Activated T-helper 1 cell treated with anti-CD3 and anti-CD28 coated beads, Interleukin-12 subunit alpha, Interleukin-12 subunit beta, Interleukin-2, Interleukin-4 antibody, amounts not matched to agents 30 ng/mL and 10 ng/mL and 1 ng/mL, durations not matched to agents 14 hours and 24 hours and 36 hours (primary cell): ENCODE measurements at regions not wholly inside any gene's neighbourhood (a gene's known extent, or its start where the extent isn't known, plus 50 kb on each side); places are given as distances from the start of the nearest gene placed in this dataset.
"Not testable (repeated sequence)": the region's sequence is repeated elsewhere in the genome, so short reads cannot be mapped to it uniquely, and the experiment has no call there.

Experiments used
- DNase-seq: peaks from one replicate; pipeline ENCODE4 v3.0.0; 2021; ENCODE audit warnings: low spot score
- H3K27ac Mint-ChIP-seq: one replicate; pipeline ENCODE4 v1.8.0; 2021; ENCODE audit warnings: mild to moderate bottlenecking, mixed read lengths
- H3K27me3 Mint-ChIP-seq: one replicate; pipeline ENCODE4 v1.8.0; 2022; ENCODE audit warnings: mild to moderate bottlenecking, moderate library complexity, mixed read lengths; ENCODE audit not compliant: insufficient read depth
- H3K36me3 Mint-ChIP-seq: one replicate; pipeline ENCODE4 v1.8.0; 2021; ENCODE audit warnings: low read depth, mixed read lengths
- H3K4me1 Mint-ChIP-seq: one replicate; pipeline ENCODE4 v1.8.0; 2021; ENCODE audit warnings: low read depth, mixed read lengths
- H3K4me3 Mint-ChIP-seq: one replicate; pipeline ENCODE4 v1.8.0; 2021; ENCODE audit warnings: mild to moderate bottlenecking, moderate library complexity, mixed read lengths
- H3K9me3 Mint-ChIP-seq: one replicate; pipeline ENCODE4 v1.8.0; 2021; ENCODE audit warnings: mixed read lengths
- intact Hi-C: fragments of 100-400 bp; cut with micrococcal nuclease; formaldehyde crosslinking; loops from one replicate; pipeline ENCODE4 v1.15.1; 2024

GRCh38 chr9:129551393-129551973, 69.4 kb downstream of the C9orf50 start:
- Mint-ChIP-seq H3K27me3 (peaks cover 44% of the 10 kb centered on the region), H3K36me3 (peaks cover 3% of the 10 kb centered on the region)

GRCh38 chr9:129550977-129551376, 69.9 kb downstream of the C9orf50 start:
- H3K4me1 Mint-ChIP-seq: peaks cover 11% of the 10 kb centered on the region
- DNase-seq, intact Hi-C loops, H3K27ac Mint-ChIP-seq, H3K36me3 Mint-ChIP-seq, H3K9me3 Mint-ChIP-seq: not testable (repeated sequence)
- H3K4me3 Mint-ChIP-seq: peak overlapping the region; percentile 72
- peaks cover 44% of the 10 kb centered on the region for H3K27me3 Mint-ChIP-seq

More at GRCh38 chr9:129551393-129551973, 69.4 kb downstream of the C9orf50 start:
- Mint-ChIP-seq H3K4me1 (peaks cover 11% of the 10 kb centered on the region), H3K27ac (no peak overlapping the region), H3K9me3 (no peaks in the 10 kb centered on the region), H3K4me3 (no peak overlapping the region)
- intact Hi-C loops: no loop called here
- DNase-seq: no peak

- peaks cover 11% of the 10 kb centered on the region for H3K4me1 Mint-ChIP-seq
- DNase-seq: no peak
- intact Hi-C loops: no loop called here
- H3K4me3 Mint-ChIP-seq: peak overlapping the region; percentile 72
- H3K27ac Mint-ChIP-seq: no peak overlapping the region
- peaks cover 3% of the 10 kb centered on the region for H3K36me3 Mint-ChIP-seq
- no peaks in the 10 kb centered on the region for H3K9me3 Mint-ChIP-seq
- H3K27me3 Mint-ChIP-seq: peaks cover 47% of the 10 kb centered on the region
Measured at GRCh38 chr9:129550199-129550839, 70.6 kb downstream of the C9orf50 start.

- Mint-ChIP-seq H3K27me3 (peaks cover 53% of the 10 kb centered on the region), H3K36me3 (peaks cover 3% of the 10 kb centered on the region)
- intact Hi-C loops: no loop called here
Measured at GRCh38 chr9:129549684-129550083, 71.2 kb downstream of the C9orf50 start.

GRCh38 chr9:129549139-129549538, 71.8 kb downstream of the C9orf50 start:
- no peak for DNase-seq
- intact Hi-C loops: no loop called here
- no peaks in the 10 kb centered on the region for H3K9me3 Mint-ChIP-seq
- peaks cover 11% of the 10 kb centered on the region for H3K4me1 Mint-ChIP-seq
- peak overlapping the region; percentile 79 for H3K4me3 Mint-ChIP-seq
- no peak overlapping the region for H3K27ac Mint-ChIP-seq
- H3K27me3 Mint-ChIP-seq: peaks cover 56% of the 10 kb centered on the region
- H3K36me3 Mint-ChIP-seq: peaks cover 3% of the 10 kb centered on the region

More at GRCh38 chr9:129549684-129550083, 71.2 kb downstream of the C9orf50 start:
- H3K27ac Mint-ChIP-seq: no peak overlapping the region
- peaks cover 11% of the 10 kb centered on the region for H3K4me1 Mint-ChIP-seq
- no peak for DNase-seq
- H3K9me3 Mint-ChIP-seq: no peaks in the 10 kb centered on the region
- peak overlapping the region; percentile 79 for H3K4me3 Mint-ChIP-seq

- DNase-seq: no peak
- H3K27ac Mint-ChIP-seq: no peak overlapping the region
- peaks cover 11% of the 10 kb centered on the region for H3K4me1 Mint-ChIP-seq
- H3K4me3 Mint-ChIP-seq: no peak overlapping the region
- intact Hi-C loops: no loop called here
- H3K27me3 Mint-ChIP-seq: peaks cover 57% of the 10 kb centered on the region
- H3K36me3 Mint-ChIP-seq: peaks cover 3% of the 10 kb centered on the region
- no peaks in the 10 kb centered on the region for H3K9me3 Mint-ChIP-seq
Measured at GRCh38 chr9:129548571-129549135, 72.2 kb downstream of the C9orf50 start.

GRCh38 chr9:129547869-129548570, 72.9 kb downstream of the C9orf50 start:
- Mint-ChIP-seq H3K9me3 (no peaks in the 10 kb centered on the region), H3K27ac (no peak overlapping the region)
- intact Hi-C loops: no loop called here

GRCh38 chr9:129547063-129547462, 73.8 kb downstream of the C9orf50 start:
- Mint-ChIP-seq H3K4me1 (peaks cover 11% of the 10 kb centered on the region), H3K4me3 (no peak overlapping the region), H3K27ac (no peak overlapping the region), H3K9me3 (no peaks in the 10 kb centered on the region), H3K36me3 (peaks cover 3% of the 10 kb centered on the region), H3K27me3 (peaks cover 51% of the 10 kb centered on the region)
- intact Hi-C loops: no loop called here
- no peak for DNase-seq

More at GRCh38 chr9:129547869-129548570, 72.9 kb downstream of the C9orf50 start:
- DNase-seq: no peak
- Mint-ChIP-seq H3K4me1 (peaks cover 11% of the 10 kb centered on the region), H3K4me3 (no peak overlapping the region), H3K36me3 (peaks cover 3% of the 10 kb centered on the region), H3K27me3 (peaks cover 52% of the 10 kb centered on the region)

- intact Hi-C loops, H3K9me3 Mint-ChIP-seq, H3K27ac Mint-ChIP-seq, H3K36me3 Mint-ChIP-seq, H3K4me3 Mint-ChIP-seq, DNase-seq: not testable (repeated sequence)
- H3K27me3 Mint-ChIP-seq: peaks cover 44% of the 10 kb centered on the region
- H3K4me1 Mint-ChIP-seq: peaks cover 11% of the 10 kb centered on the region
Measured at GRCh38 chr9:129545876-129546275, 75.0 kb downstream of the C9orf50 start.

- Mint-ChIP-seq H3K4me1 (peaks cover 5% of the 10 kb centered on the region), H3K36me3 (peaks cover 3% of the 10 kb centered on the region), H3K27me3 (peaks cover 39% of the 10 kb centered on the region), H3K4me3 (no peak overlapping the region), H3K27ac (no peak overlapping the region), H3K9me3 (no peaks in the 10 kb centered on the region)
- intact Hi-C loops: no loop called here
- DNase-seq: no peak
Measured at GRCh38 chr9:129544761-129545160, 76.1 kb downstream of the C9orf50 start.

- H3K4me1 Mint-ChIP-seq: no peaks in the 10 kb centered on the region
- H3K27me3 Mint-ChIP-seq: peaks cover 37% of the 10 kb centered on the region
- no peak overlapping the region for H3K4me3 Mint-ChIP-seq
- no peak for DNase-seq
- H3K27ac Mint-ChIP-seq: no peak overlapping the region
- peaks cover 3% of the 10 kb centered on the region for H3K36me3 Mint-ChIP-seq
- intact Hi-C loops: no loop called here
- peaks cover 8% of the 10 kb centered on the region for H3K9me3 Mint-ChIP-seq
Measured at GRCh38 chr9:129542741-129543140, 78.2 kb downstream of the C9orf50 start.

- H3K27ac Mint-ChIP-seq: no peak overlapping the region
- peaks cover 3% of the 10 kb centered on the region for H3K36me3 Mint-ChIP-seq
- peaks cover 8% of the 10 kb centered on the region for H3K9me3 Mint-ChIP-seq
- no peak overlapping the region for H3K4me3 Mint-ChIP-seq
- no peaks in the 10 kb centered on the region for H3K4me1 Mint-ChIP-seq
- H3K27me3 Mint-ChIP-seq: peaks cover 27% of the 10 kb centered on the region
- no peak for DNase-seq
- intact Hi-C loops: no loop called here
Measured at GRCh38 chr9:129541270-129541669, 79.6 kb downstream of the C9orf50 start.

GRCh38 chr9:129539446-129539845, 81.5 kb downstream of the C9orf50 start:
- peaks cover 8% of the 10 kb centered on the region for H3K9me3 Mint-ChIP-seq
- H3K36me3 Mint-ChIP-seq: peaks cover 3% of the 10 kb centered on the region
- no peak for DNase-seq
- intact Hi-C loops: no loop called here
- H3K27me3 Mint-ChIP-seq: peaks cover 23% of the 10 kb centered on the region
- no peak overlapping the region for H3K27ac Mint-ChIP-seq
- H3K4me3 Mint-ChIP-seq: no peak overlapping the region
- no peaks in the 10 kb centered on the region for H3K4me1 Mint-ChIP-seq
